CD14-positive monocyte (primary cell): ENCODE measurements at regions not wholly inside any gene's neighbourhood (a gene's known extent, or its start where the extent isn't known, plus 50 kb on each side); places are given as distances from the start of the nearest gene placed in this dataset.

ENCODE experiments used
- DNase-seq, 3 donors: peaks; one replicate each; pipeline ENCODE4 v3.0.0-alpha.2; 2011 to 2022
- H2AFZ ChIP-seq: 2 replicates; pipeline ENCODE4 v1.6.0; 2012; ENCODE audit warnings: mild to moderate bottlenecking, low read depth, low read length, inconsistent platforms; ENCODE audit not compliant: insufficient read depth, poor library complexity, severe bottlenecking
- H3K27ac ChIP-seq, 2 donors: 1 replicate in 1 of 2; 2 replicates in 1 of 2; pipeline ENCODE4 v1.5.1; 2012 to 2013; ENCODE audit warnings: low read length in 2 of 2, control low read depth in 1 of 2, inconsistent platforms in 1 of 2, low read depth in 1 of 2, mild to moderate bottlenecking in 1 of 2
- H3K27me3 ChIP-seq, 2 donors: one replicate each; pipeline versions ENCODE4 v1.6.0 to v1.6.1; 2011 to 2013; ENCODE audit warnings: low read length in 2 of 2; ENCODE audit not compliant: control insufficient read depth in 2 of 2, insufficient read depth in 2 of 2
- H3K36me3 ChIP-seq, 2 donors: replicated peaks in 1 of 2; 1 replicate in 1 of 2; 2 replicates in 1 of 2; pipeline versions ENCODE4 v1.5.1 to v1.6.1; 2012 to 2013; ENCODE audit warnings: low read length in 2 of 2, control low read depth in 1 of 2, inconsistent platforms in 1 of 2, mild to moderate bottlenecking in 1 of 2; ENCODE audit not compliant: insufficient read depth in 2 of 2, control insufficient read depth in 1 of 2
- H3K4me1 ChIP-seq, 2 donors: 1 replicate in 1 of 2; 2 replicates in 1 of 2; pipeline versions ENCODE4 v1.5.1 to v1.6.1; 2012 to 2013; ENCODE audit warnings: low read length in 2 of 2, control low read depth in 1 of 2, inconsistent platforms in 1 of 2, mild to moderate bottlenecking in 1 of 2, moderate library complexity in 1 of 2; ENCODE audit not compliant: insufficient read depth in 2 of 2, control insufficient read depth in 1 of 2
- H3K4me2 ChIP-seq: replicated peaks from 2 replicates; pipeline ENCODE3; 2012; ENCODE audit warnings: low read length, moderate library complexity, mild to moderate bottlenecking; ENCODE audit not compliant: poor library complexity, severe bottlenecking; ENCODE audit errors: extremely low read depth
- H3K4me3 ChIP-seq, 3 experiments: fragments of 200-600 bp in 1 of 3; sonication (generic) in 1 of 3; replicated peaks in 1 of 3; 1 replicate in 2 of 3; 2 replicates in 1 of 3; pipeline ENCODE4 v1.5.1; 2011 to 2013; ENCODE audit warnings: low read length in 3 of 3, mild to moderate bottlenecking in 3 of 3, control low read depth in 2 of 3, low read depth in 2 of 3, inconsistent platforms in 1 of 3, moderate library complexity in 1 of 3
- H3K79me2 ChIP-seq: 2 replicates; pipeline ENCODE4 v1.6.0; 2012; ENCODE audit warnings: mild to moderate bottlenecking, control low read depth, inconsistent platforms, low read length, moderate library complexity; ENCODE audit not compliant: insufficient read depth
- H3K9ac ChIP-seq: 2 replicates; pipeline ENCODE4 v1.6.0; 2017; ENCODE audit warnings: low read length, mild to moderate bottlenecking; ENCODE audit not compliant: insufficient read depth, poor library complexity, severe bottlenecking
- H3K9me3 ChIP-seq, 2 donors: replicated peaks in 1 of 2; 1 replicate in 1 of 2; 2 replicates in 1 of 2; pipeline versions ENCODE4 v1.5.1 to v1.6.1; 2012 to 2013; ENCODE audit warnings: low read length in 2 of 2, control low read depth in 1 of 2; ENCODE audit not compliant: control insufficient read depth in 1 of 2, insufficient read depth in 1 of 2
- H4K20me1 ChIP-seq: 2 replicates; pipeline ENCODE4 v1.6.0; 2012; ENCODE audit warnings: mild to moderate bottlenecking, low read length, control low read depth, moderate library complexity; ENCODE audit not compliant: insufficient read depth
- H3K27ac Mint-ChIP-seq, 7 donors: one replicate each; pipeline ENCODE4 v1.8.0; 2020; ENCODE audit warnings: mild to moderate bottlenecking in 7 of 7, mixed read lengths in 7 of 7, moderate library complexity in 6 of 7, inconsistent platforms in 2 of 7
- H3K27me3 Mint-ChIP-seq, 3 donors: one replicate each; pipeline ENCODE4 v1.8.0; 2021 to 2022; ENCODE audit warnings: low read depth in 3 of 3, mild to moderate bottlenecking in 3 of 3, mixed read lengths in 3 of 3, moderate library complexity in 3 of 3, inconsistent platforms in 1 of 3
- H3K36me3 Mint-ChIP-seq, 2 donors: one replicate each; pipeline ENCODE4 v1.8.0; 2020; ENCODE audit warnings: mixed read lengths in 2 of 2, inconsistent platforms in 1 of 2, mild to moderate bottlenecking in 1 of 2
- H3K4me1 Mint-ChIP-seq: one replicate; pipeline ENCODE4 v1.8.0; 2020; ENCODE audit warnings: mild to moderate bottlenecking, mixed read lengths
- H3K4me3 Mint-ChIP-seq, 2 donors: one replicate each; pipeline ENCODE4 v1.8.0; 2020; ENCODE audit warnings: mild to moderate bottlenecking in 2 of 2, mixed read lengths in 2 of 2, moderate library complexity in 1 of 2
- H3K9me3 Mint-ChIP-seq, 7 donors: one replicate each; pipeline ENCODE4 v1.8.0; 2020 to 2022; ENCODE audit warnings: mixed read lengths in 7 of 7, mild to moderate bottlenecking in 6 of 7, moderate library complexity in 6 of 7, inconsistent platforms in 2 of 7
- WGBS: methylation state at CpG from one replicate; pipeline ENCODE4 v1.1.5; 2013; ENCODE audit warnings: missing lambda C conversion rate; ENCODE audit not compliant: insufficient coverage; 5-methylcytosine and 5-hydroxymethylcytosine counted together
- intact Hi-C, 2 donors: fragments of 100-400 bp; cut with micrococcal nuclease; formaldehyde crosslinking; loops; one replicate each; pipeline versions ENCODE4 v1.15.0 to v1.15.1; 2023
- TF ChIP-seq, protein P1 (sequence below): fragments of 200-600 bp; IDR thresholded peaks from one replicate; pipeline ENCODE4 v1.8.0; 2022; ENCODE audit warnings: antibody characterized with exemption, mild to moderate bottlenecking

DNA sequence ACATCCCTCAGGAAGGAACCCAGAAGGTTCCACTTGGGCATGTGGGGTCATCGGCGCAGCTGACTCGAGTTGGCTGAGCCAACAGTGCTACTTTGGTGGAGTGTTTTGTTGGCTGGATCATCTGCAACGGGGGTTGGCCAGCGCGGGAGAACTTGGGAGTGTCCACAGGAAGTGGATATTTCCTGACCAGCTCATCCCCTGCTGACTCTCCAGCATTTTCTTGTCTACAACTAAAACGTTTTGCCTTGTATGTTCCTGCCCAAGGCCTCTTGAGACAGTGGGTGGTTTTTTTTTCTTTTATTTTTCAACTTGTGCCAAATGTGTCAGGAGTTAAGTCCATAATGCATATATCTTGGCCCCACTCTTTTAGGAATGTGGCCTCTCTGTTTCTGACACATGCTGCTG is 208.6 kb downstream of the ZNF365 start:
- Histone ChIP-seq H3K27me3 (peaks cover 0 to 3% of the 10 kb centered on the region in 2 donors), H3K4me1 (peaks cover 4 to 5% of the 10 kb centered on the region in 2 donors), H3K9me3 (peaks cover 0 to 4% of the 10 kb centered on the region in 2 donors), H3K36me3 (no peaks in the 10 kb centered on the region), H4K20me1 (no peaks in the 10 kb centered on the region), H3K4me3 (no peak overlapping the region), H3K4me2 (no peak overlapping the region), H3K79me2 (no peaks in the 10 kb centered on the region), H3K9ac (no peak overlapping the region), H3K27ac (no peak overlapping the region), H2AFZ (no peak overlapping the region)
- no peak overlapping the region for H3K27ac Mint-ChIP-seq
- no peaks in the 10 kb centered on the region for H3K36me3 Mint-ChIP-seq
- 100% methylated on average over 3 of the region's 7 CpGs for WGBS
- peaks cover 15% of the 10 kb centered on the region for H3K4me1 Mint-ChIP-seq
- H3K27me3 Mint-ChIP-seq: peaks cover 3 to 5% (median 4%) of the 10 kb centered on the region in 3 donors
- peaks cover under 1 to 6% (median 4%) of the 10 kb centered on the region in 7 donors for H3K9me3 Mint-ChIP-seq
- intact Hi-C loops: no loop called here
- TF ChIP-seq, protein P1, sequence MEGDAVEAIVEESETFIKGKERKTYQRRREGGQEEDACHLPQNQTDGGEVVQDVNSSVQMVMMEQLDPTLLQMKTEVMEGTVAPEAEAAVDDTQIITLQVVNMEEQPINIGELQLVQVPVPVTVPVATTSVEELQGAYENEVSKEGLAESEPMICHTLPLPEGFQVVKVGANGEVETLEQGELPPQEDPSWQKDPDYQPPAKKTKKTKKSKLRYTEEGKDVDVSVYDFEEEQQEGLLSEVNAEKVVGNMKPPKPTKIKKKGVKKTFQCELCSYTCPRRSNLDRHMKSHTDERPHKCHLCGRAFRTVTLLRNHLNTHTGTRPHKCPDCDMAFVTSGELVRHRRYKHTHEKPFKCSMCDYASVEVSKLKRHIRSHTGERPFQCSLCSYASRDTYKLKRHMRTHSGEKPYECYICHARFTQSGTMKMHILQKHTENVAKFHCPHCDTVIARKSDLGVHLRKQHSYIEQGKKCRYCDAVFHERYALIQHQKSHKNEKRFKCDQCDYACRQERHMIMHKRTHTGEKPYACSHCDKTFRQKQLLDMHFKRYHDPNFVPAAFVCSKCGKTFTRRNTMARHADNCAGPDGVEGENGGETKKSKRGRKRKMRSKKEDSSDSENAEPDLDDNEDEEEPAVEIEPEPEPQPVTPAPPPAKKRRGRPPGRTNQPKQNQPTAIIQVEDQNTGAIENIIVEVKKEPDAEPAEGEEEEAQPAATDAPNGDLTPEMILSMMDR: no peak
- no peak overlapping the region for H3K4me3 Mint-ChIP-seq
- peak in 1 of 3 donors; percentile 40 for DNase-seq

GRCh38 chr10:62583876-62584615 is 209.9 kb downstream of the ZNF365 start:
- peaks cover 3 to 5% (median 4%) of the 10 kb centered on the region in 3 donors for H3K27me3 Mint-ChIP-seq
- H3K4me1 Mint-ChIP-seq: peaks cover 15% of the 10 kb centered on the region
- Histone ChIP-seq H2AFZ (no peak overlapping the region), H3K36me3 (no peaks in the 10 kb centered on the region), H3K27me3 (no peaks in the 10 kb centered on the region), H4K20me1 (no peaks in the 10 kb centered on the region), H3K4me2 (no peak overlapping the region), H3K4me1 (peaks cover 4 to 5% of the 10 kb centered on the region in 2 donors), H3K9ac (no peak overlapping the region), H3K9me3 (peaks cover 0 to 10% of the 10 kb centered on the region in 2 donors), H3K27ac (no peak overlapping the region), H3K79me2 (no peaks in the 10 kb centered on the region), H3K4me3 (no peak overlapping the region)
- TF ChIP-seq, protein P1: no peak
- DNase-seq: peak in 2 of 3 donors; percentile 27 to 38
- H3K27ac Mint-ChIP-seq: peak overlapping the region in 2 of 7 donors; percentile 66
- WGBS: 100% methylated on average over 2 of the region's 3 CpGs
- no peak overlapping the region for H3K4me3 Mint-ChIP-seq
- no peaks in the 10 kb centered on the region for H3K36me3 Mint-ChIP-seq
- H3K9me3 Mint-ChIP-seq: peaks cover 2 to 10% (median 10%) of the 10 kb centered on the region in 7 donors
- intact Hi-C loops: no loop called here
